GM19455 (cell line): ENCODE measurements at regions not wholly inside any gene's neighbourhood (a gene's known extent, or its start where the extent isn't known, plus 50 kb on each side); places are given as distances from the start of the nearest gene placed in this dataset.
A peak's percentile ranks its signal among the peaks of the same experiment; 100 is the strongest.
"Not testable (repeated sequence)": the region's sequence is repeated elsewhere in the genome, so short reads cannot be mapped to it uniquely, and the experiment has no call there.

Experiments used
- ATAC-seq: cut with Tn5 transposase; IDR thresholded peaks from one replicate; pipeline ENCODE4 v1.9.1; 2021; ENCODE audit not compliant: unreplicated experiment

DNA sequence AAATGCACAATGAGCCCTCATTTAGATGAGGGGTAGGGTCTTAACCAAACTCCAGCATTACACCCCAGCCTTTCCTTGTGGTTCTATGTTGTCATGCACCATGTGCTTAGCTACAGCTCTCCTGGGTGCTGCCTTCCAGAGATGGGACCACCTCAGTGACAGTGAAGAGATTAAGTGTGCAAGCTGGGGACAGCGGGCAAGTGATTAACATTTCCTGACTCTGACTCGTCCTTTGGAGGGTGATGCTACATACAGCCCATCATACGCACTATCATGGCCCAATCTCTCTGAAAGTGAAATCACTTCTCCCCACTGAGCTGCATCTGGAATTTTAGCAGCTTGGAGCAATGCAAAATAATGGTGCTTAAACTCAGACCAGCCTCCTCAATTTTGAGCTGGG lies 293.0 kb upstream of the PLGLB1 start:
- not testable (repeated sequence) for ATAC-seq

GRCh38 chr2:87315183-87315902 lies 293.7 kb upstream of the PLGLB1 start:
- peak; percentile 68 for ATAC-seq

DNA sequence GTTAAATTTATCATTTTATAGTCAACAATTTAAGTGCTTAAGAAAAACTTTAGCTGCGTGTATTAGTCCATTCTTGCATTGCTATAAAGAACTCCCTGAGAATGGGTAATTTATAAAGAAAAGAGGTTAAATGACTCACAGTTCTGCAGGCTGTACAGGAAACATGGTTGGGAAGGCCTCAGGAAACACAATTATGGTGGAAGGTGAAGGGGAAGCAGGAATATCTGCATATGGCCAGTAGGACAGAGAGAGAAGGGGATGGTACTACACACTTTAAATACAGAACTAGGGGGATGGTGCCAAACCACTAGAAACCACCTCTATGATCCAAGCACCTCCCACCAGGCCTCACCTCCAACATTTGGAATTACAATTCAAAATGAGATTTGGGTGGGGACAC lies 295.5 kb upstream of the PLGLB1 start:
- ATAC-seq = not testable (repeated sequence)

- ATAC-seq = not testable (repeated sequence)
Measured at GRCh38 chr2:87318814-87319491, 297.3 kb upstream of the PLGLB1 start.

- ATAC-seq = not testable (repeated sequence)
Measured at GRCh38 chr2:87319705-87320104, 298.1 kb upstream of the PLGLB1 start.

DNA sequence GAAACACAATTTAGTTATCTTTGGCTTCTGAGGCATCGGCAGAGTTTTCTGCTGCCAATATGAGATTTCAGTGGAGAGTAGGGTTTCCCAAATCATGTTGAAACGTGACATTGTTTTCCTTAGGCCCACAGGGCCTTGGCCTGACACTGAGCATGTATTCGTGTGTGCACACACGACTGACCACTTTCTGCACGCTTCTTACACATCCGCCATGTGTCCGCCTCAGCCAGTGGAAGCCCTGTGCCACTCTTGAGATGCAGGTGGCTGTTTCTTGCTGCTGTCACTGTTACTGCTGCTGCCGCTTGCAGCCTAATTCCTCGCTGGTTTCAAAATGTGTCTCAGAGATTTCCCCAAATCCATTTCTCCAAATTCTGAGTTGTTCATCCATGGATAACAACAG lies 299.6 kb upstream of the PLGLB1 start:
- not testable (repeated sequence) for ATAC-seq

DNA sequence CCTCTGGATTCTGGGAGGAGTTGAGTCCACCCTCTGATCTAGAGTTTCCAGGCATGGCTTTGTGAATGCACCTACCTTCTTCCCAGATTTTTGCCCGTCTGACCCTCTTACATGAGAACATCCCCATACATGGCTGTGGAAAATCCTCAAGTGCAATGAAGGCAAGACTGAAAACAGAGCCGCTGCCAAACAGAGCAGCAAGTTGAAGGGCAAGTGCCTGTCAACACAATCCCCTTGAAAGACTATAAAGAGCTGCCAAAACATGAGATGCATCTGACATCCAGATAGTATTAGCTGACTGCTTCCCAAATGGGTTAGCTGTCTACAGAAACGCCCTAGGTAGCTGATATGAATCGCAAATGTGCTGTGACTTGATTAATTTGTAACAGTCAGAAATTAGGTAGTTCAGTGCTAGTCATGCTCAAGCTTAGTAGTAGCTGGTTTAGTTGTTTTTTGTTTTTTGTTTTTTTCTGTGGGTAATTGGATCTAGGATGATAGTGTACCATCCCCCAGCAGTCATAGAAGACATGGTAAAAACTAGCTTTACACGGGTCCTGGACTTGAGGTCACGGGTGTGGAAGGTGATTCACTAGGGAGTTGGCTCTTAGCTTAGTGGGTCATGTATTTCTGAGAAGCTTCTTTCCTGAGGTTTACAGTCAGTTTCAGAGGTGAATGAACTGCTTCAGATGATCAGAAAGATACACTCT lies 302.8 kb upstream of the PLGLB1 start:
- ATAC-seq = not testable (repeated sequence)

GRCh38 chr2:87325042-87325910 lies 303.6 kb upstream of the PLGLB1 start:
- ATAC-seq = not testable (repeated sequence)

- not testable (repeated sequence) for ATAC-seq
Measured at GRCh38 chr2:87325911-87326294, 304.3 kb upstream of the PLGLB1 start.

DNA sequence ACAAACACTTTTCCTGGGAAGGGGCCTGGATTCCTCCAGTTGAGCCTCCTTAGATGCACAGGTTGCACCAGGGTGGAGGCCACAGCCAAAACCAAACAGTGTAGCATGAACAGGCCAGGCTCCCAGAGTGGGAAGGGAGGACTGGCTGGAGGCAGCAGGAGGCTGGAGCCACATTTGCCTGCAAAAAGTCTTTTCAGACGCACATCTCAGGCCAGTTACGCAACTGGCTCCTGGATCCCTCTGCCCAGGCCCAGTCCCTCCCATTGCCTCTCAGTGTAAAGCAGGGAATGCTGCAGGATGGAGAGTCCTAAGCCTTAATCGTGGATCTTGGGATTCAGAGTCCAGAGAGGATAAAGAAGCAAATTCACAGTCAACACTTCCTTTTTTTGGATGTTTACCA lies 305.1 kb upstream of the PLGLB1 start:
- ATAC-seq = not testable (repeated sequence)

GRCh38 chr2:87327648-87328371 lies 306.2 kb upstream of the PLGLB1 start:
- ATAC-seq = not testable (repeated sequence)

GRCh38 chr2:87329529-87329928 lies 307.9 kb upstream of the PLGLB1 start:
- ATAC-seq = not testable (repeated sequence)

DNA sequence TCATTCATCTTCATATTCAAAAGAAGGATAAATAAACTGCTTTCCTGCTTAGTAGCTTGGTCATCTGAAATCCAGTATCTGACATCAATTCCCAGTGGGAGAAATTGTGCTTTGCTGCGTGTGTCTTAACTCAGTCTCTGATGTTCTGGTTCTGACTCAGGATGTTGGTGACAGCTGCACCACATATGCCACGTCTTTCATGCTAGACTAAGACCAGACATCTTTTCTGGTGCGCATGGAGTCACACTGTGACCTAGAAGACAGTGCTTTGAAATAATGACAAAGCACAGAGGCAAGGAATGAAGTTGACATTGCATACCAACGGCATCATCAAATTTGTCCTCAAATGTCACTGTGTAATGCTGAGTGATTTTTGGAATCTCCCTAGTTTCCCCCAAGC lies 308.8 kb upstream of the PLGLB1 start:
- ATAC-seq = not testable (repeated sequence)

DNA sequence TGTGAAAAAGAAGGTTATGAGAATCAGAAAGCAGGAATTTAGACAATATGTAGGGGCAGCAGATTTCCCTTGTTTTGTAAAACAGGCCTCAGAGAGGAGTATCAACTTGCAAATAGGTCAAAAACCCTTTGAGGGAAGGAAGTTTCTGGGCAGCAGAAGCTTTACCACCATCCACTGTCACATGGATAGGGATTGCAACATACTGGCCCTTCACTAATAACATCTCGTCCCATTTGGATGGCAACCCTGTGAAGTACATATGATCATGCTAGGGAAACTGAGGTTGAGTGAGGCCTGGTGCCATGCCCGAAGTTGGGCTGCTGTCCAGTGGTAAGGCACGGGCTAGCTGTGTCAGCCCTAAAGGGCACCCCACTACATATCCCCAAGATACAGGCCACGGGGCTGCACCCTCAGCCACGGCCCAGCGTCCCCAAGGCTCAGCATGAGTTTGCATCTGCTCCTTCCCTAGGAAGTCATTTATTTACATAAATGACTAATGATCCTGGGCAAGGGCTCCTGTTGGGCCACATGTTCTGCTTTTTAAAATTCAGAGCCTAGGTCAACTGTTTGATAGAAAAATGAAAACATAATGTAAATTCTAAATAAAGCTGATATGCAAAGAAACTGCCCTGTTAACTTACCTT lies 310.4 kb upstream of the PLGLB1 start:
- ATAC-seq = not testable (repeated sequence)

DNA sequence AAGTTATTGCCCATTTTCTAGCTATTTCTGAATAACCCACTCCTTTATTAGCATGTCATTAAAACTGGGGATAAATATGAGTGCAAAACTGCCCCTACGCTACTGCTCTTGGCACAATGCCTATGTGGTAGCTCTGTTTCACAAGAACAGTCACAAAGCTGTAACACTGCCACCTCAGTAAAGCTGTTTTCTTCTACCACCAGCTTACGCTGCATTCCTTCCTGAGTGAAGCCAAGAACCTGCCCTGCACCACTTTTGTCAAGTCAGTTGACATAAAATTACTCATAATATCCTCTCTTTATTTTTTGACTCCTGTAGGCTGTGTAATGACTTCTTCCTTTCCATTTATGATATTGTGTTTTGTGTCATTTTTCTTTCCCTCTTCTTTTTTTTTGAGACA lies 313.2 kb upstream of the PLGLB1 start:
- not testable (repeated sequence) for ATAC-seq

GRCh38 chr2:87338998-87339397 lies 317.4 kb upstream of the PLGLB1 start:
- ATAC-seq = not testable (repeated sequence)

DNA sequence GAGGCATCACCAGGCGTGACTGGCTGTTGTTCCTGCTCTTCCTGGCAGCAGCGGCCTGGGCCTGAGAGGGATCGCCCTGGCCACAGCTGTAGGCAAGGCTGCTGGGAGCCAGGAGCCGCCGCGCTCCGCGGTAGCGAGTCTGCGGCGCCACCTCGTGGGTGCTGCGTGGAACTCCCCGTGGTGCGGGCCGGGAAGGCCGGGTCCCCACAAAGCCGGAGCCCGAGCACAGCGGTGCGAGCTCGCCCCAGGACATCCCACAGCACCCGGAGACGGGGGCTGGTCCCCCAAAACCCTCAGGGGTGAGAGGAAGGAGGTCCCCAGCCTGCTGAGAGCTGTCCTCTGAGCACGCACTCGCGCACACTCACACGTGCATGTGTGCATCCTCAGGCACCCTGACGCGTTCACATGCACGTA lies 320.0 kb upstream of the PLGLB1 start:
- not testable (repeated sequence) for ATAC-seq

GRCh38 chr2:87342175-87342574 lies 320.5 kb upstream of the PLGLB1 start:
- not testable (repeated sequence) for ATAC-seq

DNA sequence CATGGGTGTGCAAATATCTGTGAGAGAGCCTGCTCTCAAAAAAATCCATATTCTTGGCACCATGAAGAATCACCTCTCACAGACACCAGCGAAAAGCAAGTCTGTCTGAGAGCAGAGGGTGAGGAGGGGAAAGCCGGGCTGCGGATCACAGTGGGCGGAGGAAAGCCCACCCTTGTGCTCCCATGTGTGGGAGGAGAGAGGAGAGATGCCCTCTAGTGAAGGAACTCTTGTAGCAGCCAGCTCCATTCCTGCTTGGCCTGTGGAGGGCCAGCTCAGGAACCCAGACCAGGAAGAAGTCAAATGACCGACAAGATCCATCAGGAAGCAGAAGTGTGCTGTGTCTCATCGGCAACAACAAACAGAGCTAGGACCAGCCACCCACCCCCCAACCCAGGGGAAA lies 321.7 kb upstream of the PLGLB1 start:
- ATAC-seq = not testable (repeated sequence)

DNA sequence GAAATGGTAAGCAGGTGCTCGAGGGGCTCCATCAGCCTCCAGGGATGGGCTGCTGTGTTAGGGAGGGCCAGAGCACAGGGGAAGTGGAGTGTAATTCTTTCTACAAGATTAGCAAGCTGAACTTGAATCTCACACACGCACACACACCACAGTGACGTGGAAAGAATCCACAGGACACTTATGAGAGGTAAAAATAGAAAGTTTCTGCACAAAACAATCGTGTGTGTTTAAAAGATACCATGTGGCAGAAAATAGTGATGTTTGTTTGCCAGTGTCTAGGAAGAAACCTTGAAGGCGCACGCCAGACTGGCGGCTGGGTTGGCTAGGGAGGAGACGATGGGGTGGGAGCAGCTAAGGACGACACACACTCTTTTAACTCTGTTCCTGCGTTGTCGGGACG lies 323.6 kb upstream of the PLGLB1 start:
- not testable (repeated sequence) for ATAC-seq
